Suprapubic skin (tissue), 4 donors: ENCODE measurements at regions not wholly inside any gene's neighbourhood (a gene's known extent, or its start where the extent isn't known, plus 50 kb on each side); places are given as distances from the start of the nearest gene placed in this dataset.

Experiments
- DNase-seq, 2 donors: peaks; one replicate each; pipeline ENCODE4 v3.0.0-alpha.2; 2019; ENCODE audit warnings: low spot score in 2 of 2
- H3K27ac ChIP-seq: fragments of 200-600 bp; sonication (generic); one replicate; pipeline ENCODE4 v1.5.1; 2019
- H3K27me3 ChIP-seq: fragments of 200-600 bp; sonication (generic); one replicate; pipeline ENCODE4 v1.5.1; 2019
- H3K36me3 ChIP-seq: fragments of 200-600 bp; sonication (generic); one replicate; pipeline ENCODE4 v1.5.1; 2019
- H3K4me1 ChIP-seq: fragments of 200-600 bp; sonication (generic); one replicate; pipeline ENCODE4 v1.5.1; 2019
- H3K4me3 ChIP-seq: fragments of 200-600 bp; sonication (generic); one replicate; pipeline ENCODE4 v1.5.1; 2019; ENCODE audit warnings: mild to moderate bottlenecking
- H3K9me3 ChIP-seq: fragments of 200-600 bp; sonication (generic); one replicate; pipeline ENCODE4 v1.5.1; 2019
- EP300 ChIP-seq: sonication (generic); formaldehyde crosslinking; IDR thresholded peaks from one replicate; pipeline ENCODE4 v1.6.1; 2017; ENCODE audit warnings: antibody characterized with exemption
- POLR2A ChIP-seq, 2 donors: fragments of 450-650 bp; IDR thresholded peaks; one replicate each; pipeline ENCODE4 v1.6.1; 2017; ENCODE audit warnings: antibody characterized with exemption in 2 of 2, mild to moderate bottlenecking in 2 of 2, moderate library complexity in 2 of 2
- POLR2AphosphoS5 ChIP-seq, 3 donors: sonication (generic); formaldehyde crosslinking; IDR thresholded peaks; one replicate each; pipeline ENCODE4 v1.6.1; 2017; ENCODE audit warnings: antibody characterized with exemption in 3 of 3
- WGBS: methylation state at CpG from one replicate; pipeline ENCODE4 v1.1.5; 2018; 5-methylcytosine and 5-hydroxymethylcytosine counted together
- TF ChIP-seq, protein P1 (sequence below), 2 donors: fragments of 200-600 bp in 1 of 2; fragments of 450-650 bp in 1 of 2; sonication (generic) in 1 of 2; IDR thresholded peaks; one replicate each; pipeline ENCODE4 v1.5.1; 2016 to 2019; ENCODE audit warnings: antibody characterized with exemption in 2 of 2, mild to moderate bottlenecking in 1 of 2, moderate library complexity in 1 of 2

DNA sequence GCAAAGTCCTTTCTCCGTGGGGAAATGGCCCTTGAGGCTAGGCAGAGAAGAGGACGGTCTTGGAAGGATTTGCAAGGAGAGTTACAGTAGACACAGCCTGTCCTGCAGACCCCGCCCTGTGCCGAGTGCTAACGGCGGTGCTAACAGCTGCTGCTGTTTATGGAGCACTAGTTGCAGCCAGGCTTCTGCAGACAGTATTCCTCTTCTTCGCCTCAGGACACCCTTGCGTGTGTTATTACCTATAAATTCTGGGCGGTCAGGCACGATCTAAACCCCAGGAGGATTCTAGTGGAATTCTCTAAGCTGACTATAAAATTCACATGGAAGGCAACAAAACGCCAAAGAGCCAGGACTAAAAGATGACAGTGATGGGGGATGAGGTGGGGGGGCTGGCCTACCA lies 139.8 kb downstream of the GLI2 start:
- H3K36me3 ChIP-seq, result no peaks in the 10 kb centered on the region
- H3K27me3 ChIP-seq, result no peaks in the 10 kb centered on the region
- H3K4me1 ChIP-seq, result peaks cover 11% of the 10 kb centered on the region
- no peak for DNase-seq
- no peak overlapping the region for H3K4me3 ChIP-seq
- no peaks in the 10 kb centered on the region for H3K9me3 ChIP-seq
- H3K27ac ChIP-seq, result no peak overlapping the region
- WGBS, result 66% methylated on average over 11 of the region's 11 CpGs
- TF ChIP-seq EP300, result no peak
- TF ChIP-seq POLR2AphosphoS5 (IDR thresholded peaks at IDR 0.05), result no peak
- TF ChIP-seq POLR2A (IDR thresholded peaks at IDR 0.05), result no peak
- TF ChIP-seq, protein P1, sequence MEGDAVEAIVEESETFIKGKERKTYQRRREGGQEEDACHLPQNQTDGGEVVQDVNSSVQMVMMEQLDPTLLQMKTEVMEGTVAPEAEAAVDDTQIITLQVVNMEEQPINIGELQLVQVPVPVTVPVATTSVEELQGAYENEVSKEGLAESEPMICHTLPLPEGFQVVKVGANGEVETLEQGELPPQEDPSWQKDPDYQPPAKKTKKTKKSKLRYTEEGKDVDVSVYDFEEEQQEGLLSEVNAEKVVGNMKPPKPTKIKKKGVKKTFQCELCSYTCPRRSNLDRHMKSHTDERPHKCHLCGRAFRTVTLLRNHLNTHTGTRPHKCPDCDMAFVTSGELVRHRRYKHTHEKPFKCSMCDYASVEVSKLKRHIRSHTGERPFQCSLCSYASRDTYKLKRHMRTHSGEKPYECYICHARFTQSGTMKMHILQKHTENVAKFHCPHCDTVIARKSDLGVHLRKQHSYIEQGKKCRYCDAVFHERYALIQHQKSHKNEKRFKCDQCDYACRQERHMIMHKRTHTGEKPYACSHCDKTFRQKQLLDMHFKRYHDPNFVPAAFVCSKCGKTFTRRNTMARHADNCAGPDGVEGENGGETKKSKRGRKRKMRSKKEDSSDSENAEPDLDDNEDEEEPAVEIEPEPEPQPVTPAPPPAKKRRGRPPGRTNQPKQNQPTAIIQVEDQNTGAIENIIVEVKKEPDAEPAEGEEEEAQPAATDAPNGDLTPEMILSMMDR (IDR thresholded peaks at IDR 0.05), result no peak

DNA sequence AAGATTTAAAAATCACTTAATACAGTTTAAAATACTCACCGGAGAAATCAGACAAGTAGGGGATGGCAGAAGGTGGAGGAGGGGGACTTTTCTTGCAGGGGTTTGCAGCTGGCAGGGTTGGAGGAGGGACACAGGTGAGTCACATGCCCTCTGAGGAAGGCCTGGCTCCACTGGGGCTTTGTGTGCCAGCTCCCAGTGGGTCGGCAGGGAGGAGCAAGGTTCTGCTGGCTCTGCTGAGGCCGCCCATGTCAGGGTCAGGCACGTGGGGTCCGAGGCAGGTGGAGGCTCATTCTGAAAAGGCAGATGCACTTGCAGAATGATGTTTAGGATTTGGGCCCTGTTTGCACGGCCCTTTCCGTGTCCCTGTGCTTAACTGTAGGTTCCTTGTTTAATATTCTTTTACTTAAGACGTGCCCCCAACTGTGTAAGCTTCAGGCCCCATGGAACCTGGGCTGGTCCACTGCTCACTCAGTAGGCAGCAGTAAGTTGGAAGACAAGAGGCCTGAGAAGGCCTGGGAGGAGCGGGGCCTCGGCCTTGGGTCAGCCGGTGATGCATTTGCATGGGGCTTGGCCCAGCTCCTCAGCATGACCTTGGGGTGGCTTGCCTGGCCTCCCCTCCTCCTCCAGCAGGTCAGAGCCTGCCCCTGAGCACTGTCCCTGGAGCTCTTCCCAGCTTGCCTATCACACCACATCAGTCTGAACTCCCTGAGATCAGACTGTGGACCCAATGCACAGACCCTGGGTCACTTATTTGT lies 141.0 kb downstream of the GLI2 start:
- H3K27me3 ChIP-seq, result no peaks in the 10 kb centered on the region
- no peak for TF ChIP-seq POLR2A (IDR thresholded peaks at IDR 0.05)
- TF ChIP-seq, protein P1 (IDR thresholded peaks at IDR 0.05), result no peak
- TF ChIP-seq EP300, result no peak
- TF ChIP-seq POLR2AphosphoS5 (IDR thresholded peaks at IDR 0.05), result no peak
- no peak overlapping the region for H3K4me3 ChIP-seq
- no peak overlapping the region for H3K27ac ChIP-seq
- 97% methylated on average over 5 of the region's 11 CpGs for WGBS
- no peaks in the 10 kb centered on the region for H3K36me3 ChIP-seq
- H3K9me3 ChIP-seq, result no peaks in the 10 kb centered on the region
- no peak for DNase-seq
- peaks cover 11% of the 10 kb centered on the region for H3K4me1 ChIP-seq

DNA sequence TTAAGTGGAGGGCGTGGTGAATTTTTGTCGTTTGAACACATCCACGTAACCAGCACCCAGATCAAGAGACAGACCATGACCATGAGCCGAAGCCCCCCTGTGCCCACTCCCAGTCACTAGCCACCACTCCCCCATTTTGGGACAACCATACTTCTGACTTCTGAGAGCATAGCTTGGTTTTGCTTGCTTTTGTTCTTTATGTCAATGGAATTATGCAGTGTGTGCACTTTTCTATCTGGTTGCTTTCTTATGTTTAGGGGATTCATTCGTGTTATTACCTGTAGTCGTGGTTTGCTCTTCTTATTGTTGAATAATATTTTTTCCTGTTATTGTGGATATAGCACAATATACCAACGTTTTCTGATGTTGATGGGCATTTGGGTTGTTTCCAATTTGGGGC lies 141.7 kb downstream of the GLI2 start:
- no peaks in the 10 kb centered on the region for H3K27me3 ChIP-seq
- TF ChIP-seq EP300, result no peak
- TF ChIP-seq POLR2A (IDR thresholded peaks at IDR 0.05), result no peak
- TF ChIP-seq, protein P1 (IDR thresholded peaks at IDR 0.05), result no peak
- no peak for TF ChIP-seq POLR2AphosphoS5 (IDR thresholded peaks at IDR 0.05)
- no peaks in the 10 kb centered on the region for H3K9me3 ChIP-seq
- no peak for DNase-seq
- 87% methylated on average over 7 of the region's 7 CpGs for WGBS
- no peak overlapping the region for H3K27ac ChIP-seq
- H3K4me1 ChIP-seq, result peaks cover 18% of the 10 kb centered on the region
- H3K36me3 ChIP-seq, result no peaks in the 10 kb centered on the region
- H3K4me3 ChIP-seq, result no peak overlapping the region

DNA sequence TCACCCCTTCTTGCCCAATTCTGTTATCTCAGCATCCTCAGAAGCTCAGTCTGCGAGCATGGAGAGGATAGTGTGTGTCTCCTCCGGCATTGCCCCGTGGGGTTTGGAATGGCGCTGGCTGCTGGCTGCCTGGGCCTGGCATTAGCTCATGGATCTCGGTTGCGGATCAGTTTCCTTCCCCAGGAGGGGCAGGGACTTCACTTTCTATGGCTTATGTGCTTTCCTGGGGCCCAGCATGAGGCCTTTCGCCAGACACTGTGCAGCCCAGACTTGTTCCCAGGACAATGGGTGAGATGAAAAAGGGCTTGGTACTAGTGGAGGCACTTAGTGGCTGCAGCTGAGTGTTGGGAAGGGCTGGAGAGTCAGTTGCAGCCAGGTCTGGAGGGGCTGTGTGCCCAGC lies 143.3 kb downstream of the GLI2 start:
- 82% methylated on average over 5 of the region's 7 CpGs for WGBS
- no peak overlapping the region for H3K27ac ChIP-seq
- no peak for DNase-seq
- no peaks in the 10 kb centered on the region for H3K36me3 ChIP-seq
- H3K4me3 ChIP-seq, result no peak overlapping the region
- peaks cover 19% of the 10 kb centered on the region for H3K4me1 ChIP-seq
- TF ChIP-seq POLR2A (IDR thresholded peaks at IDR 0.05) (no peak), POLR2AphosphoS5 (IDR thresholded peaks at IDR 0.05) (no peak), EP300 (no peak)
- TF ChIP-seq, protein P1 (IDR thresholded peaks at IDR 0.05), result no peak
- H3K27me3 ChIP-seq, result no peaks in the 10 kb centered on the region
- H3K9me3 ChIP-seq, result no peaks in the 10 kb centered on the region

DNA sequence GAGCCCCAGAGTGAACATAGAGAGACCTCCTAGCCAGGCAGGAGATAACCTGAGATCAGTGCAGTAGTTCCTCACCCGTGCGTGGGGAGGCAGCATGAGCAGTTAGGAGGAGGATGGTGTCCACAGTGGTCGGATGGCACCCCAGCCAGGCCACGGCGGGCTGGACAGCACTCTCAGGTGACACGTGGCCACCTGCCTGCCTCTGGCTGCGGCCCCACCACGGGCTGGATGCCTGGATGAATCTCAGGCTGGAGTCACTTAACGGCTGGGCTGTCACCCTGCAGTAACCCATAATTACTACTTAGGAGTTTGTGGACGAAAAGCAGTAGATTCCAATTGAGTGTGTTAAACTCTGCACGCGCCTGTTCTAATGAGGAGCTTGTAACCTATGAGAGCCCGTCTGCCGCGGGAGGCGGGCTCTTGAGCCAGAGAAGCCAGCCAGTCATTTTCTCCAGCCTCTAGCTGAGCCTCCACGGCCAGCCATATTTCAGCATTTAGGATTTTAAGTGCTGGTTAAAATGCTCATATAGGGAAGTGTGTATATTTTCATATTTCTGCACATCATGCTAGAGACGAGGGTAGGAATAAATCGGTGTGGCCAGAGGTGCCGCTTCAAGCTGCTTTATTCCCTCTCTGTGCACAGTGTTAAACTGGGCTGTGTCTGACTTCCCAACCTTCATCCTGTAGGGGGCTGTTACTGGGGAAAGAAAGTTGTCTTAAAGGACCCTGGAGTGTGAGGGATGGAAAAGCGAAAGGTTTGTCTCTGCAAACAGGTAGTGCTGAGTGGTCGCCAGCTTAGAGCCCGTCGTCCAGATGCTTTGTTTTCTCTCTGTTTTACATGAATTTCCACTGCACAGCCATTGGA lies 144.0 kb downstream of the GLI2 start:
- no peaks in the 10 kb centered on the region for H3K9me3 ChIP-seq
- no peak for DNase-seq
- no peak overlapping the region for H3K4me3 ChIP-seq
- H3K4me1 ChIP-seq, result peaks cover 16% of the 10 kb centered on the region
- 81% methylated on average over 22 of the region's 24 CpGs for WGBS
- H3K36me3 ChIP-seq, result no peaks in the 10 kb centered on the region
- no peaks in the 10 kb centered on the region for H3K27me3 ChIP-seq
- TF ChIP-seq, protein P1 (IDR thresholded peaks at IDR 0.05), result no peak
- TF ChIP-seq POLR2AphosphoS5 (IDR thresholded peaks at IDR 0.05) (no peak), EP300 (no peak), POLR2A (IDR thresholded peaks at IDR 0.05) (no peak)
- H3K27ac ChIP-seq, result no peak overlapping the region
